ENCODE measurements at regions not wholly inside any gene's neighbourhood (a gene's known extent, or its start where the extent isn't known, plus 50 kb on each side); places are given as distances from the start of the nearest gene placed in this dataset.

DNA sequence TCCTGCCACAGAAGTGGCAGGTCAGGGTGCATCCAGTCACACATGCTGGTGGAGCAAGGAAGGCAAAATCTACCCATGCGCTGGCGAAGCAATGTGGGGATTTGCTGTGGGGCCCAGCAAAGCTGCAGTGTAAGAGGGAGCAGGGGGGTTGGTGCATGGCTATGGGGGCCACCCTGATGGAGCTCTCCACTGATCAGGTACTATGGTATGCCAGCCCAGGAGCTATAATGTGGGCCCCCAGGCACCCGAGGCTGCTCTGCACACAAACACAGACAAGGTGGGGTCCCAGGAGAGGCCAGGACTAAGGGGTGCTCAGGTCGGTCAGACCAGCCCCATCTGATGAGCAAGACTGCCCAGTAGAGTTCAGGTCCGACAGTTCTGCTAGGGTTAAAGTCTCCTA, 213.5 kb downstream of the ZC3H11B start:
- 89% methylated on average over 5 of the region's 5 CpGs for WGBS (ENCODE audit: insufficient coverage)
- Histone ChIP-seq H3K36me3 (ENCODE audit: control insufficient read depth, insufficient read depth, low read length) (no peaks in the 10 kb centered on the region), H3K27me3 (ENCODE audit: control insufficient read depth, insufficient read depth, low read length) (no peaks in the 10 kb centered on the region), H3K4me3 (ENCODE audit: low read depth, low read length) (no peak overlapping the region), H3K27ac (ENCODE audit: low read depth, low read length) (no peak overlapping the region), H3K9me3 (ENCODE audit: control insufficient read depth, insufficient read depth, low read length) (peaks cover 5% of the 10 kb centered on the region), H3K4me1 (ENCODE audit: control insufficient read depth, insufficient read depth, low read length) (no peaks in the 10 kb centered on the region)
- no peak for DNase-seq (ENCODE audit: low read depth in 4 of 6, low spot score in 6 of 6)

GRCh38 chr1:219398815-219399396, 214.0 kb downstream of the ZC3H11B start:
- H3K27ac ChIP-seq (ENCODE audit: low read depth, low read length) = no peak overlapping the region
- 83% methylated on average over 1 of the region's 2 CpGs for WGBS (ENCODE audit: insufficient coverage)
- no peaks in the 10 kb centered on the region for H3K4me1 ChIP-seq (ENCODE audit: control insufficient read depth, insufficient read depth, low read length)
- DNase-seq (ENCODE audit: low read depth in 4 of 6, low spot score in 6 of 6) = no peak
- no peaks in the 10 kb centered on the region for H3K27me3 ChIP-seq (ENCODE audit: control insufficient read depth, insufficient read depth, low read length)
- peaks cover 5% of the 10 kb centered on the region for H3K9me3 ChIP-seq (ENCODE audit: control insufficient read depth, insufficient read depth, low read length)
- H3K4me3 ChIP-seq (ENCODE audit: low read depth, low read length) = no peak overlapping the region
- no peaks in the 10 kb centered on the region for H3K36me3 ChIP-seq (ENCODE audit: control insufficient read depth, insufficient read depth, low read length)

DNA sequence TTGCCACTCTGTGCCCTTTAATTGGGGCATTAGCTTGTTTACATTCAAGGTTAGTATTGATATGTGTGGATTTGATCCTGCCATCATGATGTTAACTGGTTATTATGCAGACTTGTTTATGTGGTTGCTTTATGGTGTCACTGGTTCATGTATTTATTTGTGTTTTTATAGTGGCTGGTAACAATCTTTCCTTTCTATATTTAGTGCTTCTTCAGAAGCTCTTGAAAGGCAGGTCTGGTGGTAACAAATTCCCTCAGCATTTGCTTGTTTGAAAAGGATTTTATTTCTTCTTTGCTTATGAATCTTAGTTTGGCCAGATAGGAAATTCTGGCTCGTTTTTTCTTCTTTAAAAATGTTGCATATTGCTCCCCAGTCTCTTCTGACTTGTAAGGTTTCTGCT, 215.4 kb downstream of the ZC3H11B start:
- no CpG with 5 or more reads among the region's 1 CpG for WGBS (ENCODE audit: insufficient coverage)
- Histone ChIP-seq H3K4me1 (ENCODE audit: control insufficient read depth, insufficient read depth, low read length) (no peaks in the 10 kb centered on the region), H3K27me3 (ENCODE audit: control insufficient read depth, insufficient read depth, low read length) (no peaks in the 10 kb centered on the region), H3K27ac (ENCODE audit: low read depth, low read length) (no peak overlapping the region), H3K4me3 (ENCODE audit: low read depth, low read length) (no peak overlapping the region), H3K9me3 (ENCODE audit: control insufficient read depth, insufficient read depth, low read length) (peaks cover 8% of the 10 kb centered on the region), H3K36me3 (ENCODE audit: control insufficient read depth, insufficient read depth, low read length) (no peaks in the 10 kb centered on the region)
- no peak for DNase-seq (ENCODE audit: low read depth in 4 of 6, low spot score in 6 of 6)

- no peak overlapping the region for H3K27ac ChIP-seq (ENCODE audit: low read depth, low read length)
- H3K4me1 ChIP-seq (ENCODE audit: control insufficient read depth, insufficient read depth, low read length) = no peaks in the 10 kb centered on the region
- H3K36me3 ChIP-seq (ENCODE audit: control insufficient read depth, insufficient read depth, low read length) = no peaks in the 10 kb centered on the region
- H3K27me3 ChIP-seq (ENCODE audit: control insufficient read depth, insufficient read depth, low read length) = no peaks in the 10 kb centered on the region
- H3K4me3 ChIP-seq (ENCODE audit: low read depth, low read length) = no peak overlapping the region
- H3K9me3 ChIP-seq (ENCODE audit: control insufficient read depth, insufficient read depth, low read length) = peaks cover 3% of the 10 kb centered on the region
- DNase-seq (ENCODE audit: low read depth in 4 of 6, low spot score in 6 of 6) = no peak
These were observed 217.6 kb downstream of the LYPLAL1 start for GRCh38 chr1:219391297-219391696.

GRCh38 chr1:219387211-219387610, 213.5 kb downstream of the LYPLAL1 start:
- Histone ChIP-seq H3K4me3 (ENCODE audit: low read depth, low read length) (no peak overlapping the region), H3K27ac (ENCODE audit: low read depth, low read length) (no peak overlapping the region), H3K9me3 (ENCODE audit: control insufficient read depth, insufficient read depth, low read length) (no peaks in the 10 kb centered on the region), H3K4me1 (ENCODE audit: control insufficient read depth, insufficient read depth, low read length) (no peaks in the 10 kb centered on the region), H3K36me3 (ENCODE audit: control insufficient read depth, insufficient read depth, low read length) (no peaks in the 10 kb centered on the region), H3K27me3 (ENCODE audit: control insufficient read depth, insufficient read depth, low read length) (no peaks in the 10 kb centered on the region)
- WGBS (ENCODE audit: insufficient coverage) = no CpG with 5 or more reads among the region's 1 CpG
- DNase-seq (ENCODE audit: low read depth in 4 of 6, low spot score in 6 of 6) = no peak

- WGBS (ENCODE audit: insufficient coverage) = no CpG with 5 or more reads among the region's 3 CpGs
- peak in 1 of 6 donors; percentile 21 for DNase-seq (ENCODE audit: low read depth in 4 of 6, low spot score in 6 of 6)
- H3K9me3 ChIP-seq (ENCODE audit: control insufficient read depth, insufficient read depth, low read length) = no peaks in the 10 kb centered on the region
These were observed 212.2 kb downstream of the LYPLAL1 start for GRCh38 chr1:219385787-219386427.

GRCh38 chr1:219383281-219383680, 209.6 kb downstream of the LYPLAL1 start:
- H3K4me3 ChIP-seq (ENCODE audit: low read depth, low read length) = no peak overlapping the region
- DNase-seq (ENCODE audit: low read depth in 4 of 6, low spot score in 6 of 6) = no peak

More at GRCh38 chr1:219385787-219386427, 212.2 kb downstream of the LYPLAL1 start:
- H3K27ac ChIP-seq (ENCODE audit: low read depth, low read length) = no peak overlapping the region
- H3K4me3 ChIP-seq (ENCODE audit: low read depth, low read length) = no peak overlapping the region
- H3K4me1 ChIP-seq (ENCODE audit: control insufficient read depth, insufficient read depth, low read length) = no peaks in the 10 kb centered on the region
- H3K36me3 ChIP-seq (ENCODE audit: control insufficient read depth, insufficient read depth, low read length) = no peaks in the 10 kb centered on the region
- no peaks in the 10 kb centered on the region for H3K27me3 ChIP-seq (ENCODE audit: control insufficient read depth, insufficient read depth, low read length)

GRCh38 chr1:219381396-219381795, 207.7 kb downstream of the LYPLAL1 start:
- no peak overlapping the region for H3K27ac ChIP-seq (ENCODE audit: low read depth, low read length)
- no peaks in the 10 kb centered on the region for H3K4me1 ChIP-seq (ENCODE audit: control insufficient read depth, insufficient read depth, low read length)
- H3K9me3 ChIP-seq (ENCODE audit: control insufficient read depth, insufficient read depth, low read length) = no peaks in the 10 kb centered on the region
- WGBS (ENCODE audit: insufficient coverage) = no CpG with 5 or more reads among the region's 1 CpG
- no peaks in the 10 kb centered on the region for H3K27me3 ChIP-seq (ENCODE audit: control insufficient read depth, insufficient read depth, low read length)
- no peaks in the 10 kb centered on the region for H3K36me3 ChIP-seq (ENCODE audit: control insufficient read depth, insufficient read depth, low read length)
- DNase-seq (ENCODE audit: low read depth in 4 of 6, low spot score in 6 of 6) = no peak
- H3K4me3 ChIP-seq (ENCODE audit: low read depth, low read length) = no peak overlapping the region

More at GRCh38 chr1:219383281-219383680, 209.6 kb downstream of the LYPLAL1 start:
- Histone ChIP-seq H3K36me3 (ENCODE audit: control insufficient read depth, insufficient read depth, low read length) (no peaks in the 10 kb centered on the region), H3K27ac (ENCODE audit: low read depth, low read length) (no peak overlapping the region), H3K9me3 (ENCODE audit: control insufficient read depth, insufficient read depth, low read length) (no peaks in the 10 kb centered on the region), H3K27me3 (ENCODE audit: control insufficient read depth, insufficient read depth, low read length) (no peaks in the 10 kb centered on the region), H3K4me1 (ENCODE audit: control insufficient read depth, insufficient read depth, low read length) (no peaks in the 10 kb centered on the region)

DNA sequence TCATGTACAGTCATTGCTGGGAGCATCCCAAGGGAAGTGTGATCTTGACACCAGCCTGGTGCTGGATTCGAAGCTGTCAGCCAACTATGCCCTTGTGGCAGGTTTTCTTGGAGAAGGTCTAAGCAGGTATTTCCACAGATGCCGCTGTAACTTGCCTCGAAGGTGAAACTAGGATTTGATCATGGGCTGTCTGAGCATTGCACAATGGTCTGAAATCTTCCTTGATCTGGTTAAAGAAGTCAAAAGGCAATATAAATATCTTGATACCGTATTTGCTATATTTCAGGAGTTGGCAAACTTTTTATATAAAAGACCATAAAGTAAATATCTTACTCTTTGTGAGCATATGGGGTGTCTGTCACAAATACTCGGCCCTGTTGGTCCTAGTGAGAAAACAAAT, 206.8 kb downstream of the LYPLAL1 start:
- Histone ChIP-seq H3K4me3 (ENCODE audit: low read depth, low read length) (no peak overlapping the region), H3K27ac (ENCODE audit: low read depth, low read length) (no peak overlapping the region), H3K9me3 (ENCODE audit: control insufficient read depth, insufficient read depth, low read length) (no peaks in the 10 kb centered on the region), H3K36me3 (ENCODE audit: control insufficient read depth, insufficient read depth, low read length) (no peaks in the 10 kb centered on the region), H3K27me3 (ENCODE audit: control insufficient read depth, insufficient read depth, low read length) (no peaks in the 10 kb centered on the region), H3K4me1 (ENCODE audit: control insufficient read depth, insufficient read depth, low read length) (no peaks in the 10 kb centered on the region)
- 98% methylated on average over 3 of the region's 5 CpGs for WGBS (ENCODE audit: insufficient coverage)
- no peak for DNase-seq (ENCODE audit: low read depth in 4 of 6, low spot score in 6 of 6)

GRCh38 chr1:219379691-219380090, 206.0 kb downstream of the LYPLAL1 start:
- Histone ChIP-seq H3K36me3 (ENCODE audit: control insufficient read depth, insufficient read depth, low read length) (no peaks in the 10 kb centered on the region), H3K27me3 (ENCODE audit: control insufficient read depth, insufficient read depth, low read length) (no peaks in the 10 kb centered on the region), H3K4me3 (ENCODE audit: low read depth, low read length) (no peak overlapping the region), H3K9me3 (ENCODE audit: control insufficient read depth, insufficient read depth, low read length) (no peaks in the 10 kb centered on the region), H3K27ac (ENCODE audit: low read depth, low read length) (no peak overlapping the region), H3K4me1 (ENCODE audit: control insufficient read depth, insufficient read depth, low read length) (no peaks in the 10 kb centered on the region)
- WGBS (ENCODE audit: insufficient coverage) = 44% methylated on average over 1 of the region's 2 CpGs
- no peak for DNase-seq (ENCODE audit: low read depth in 4 of 6, low spot score in 6 of 6)
